Frontal cortex (tissue), 3 donors: ENCODE measurements at regions not wholly inside any gene's neighbourhood (a gene's known extent, or its start where the extent isn't known, plus 50 kb on each side); places are given as distances from the start of the nearest gene placed in this dataset.

Experiments
- DNase-seq, 2 donors: peaks; one replicate each; pipeline ENCODE4 v3.0.0; 2012; ENCODE audit warnings: low spot score in 2 of 2
- FAIRE-seq: peaks from 2 replicates; lab custom pipeline; 2012; peaks lifted over from hg19 to GRCh38; lab: Jason Lieb, UNC
- donor health status: control.
- donor health status: control.
- donor health status: control.

DNA sequence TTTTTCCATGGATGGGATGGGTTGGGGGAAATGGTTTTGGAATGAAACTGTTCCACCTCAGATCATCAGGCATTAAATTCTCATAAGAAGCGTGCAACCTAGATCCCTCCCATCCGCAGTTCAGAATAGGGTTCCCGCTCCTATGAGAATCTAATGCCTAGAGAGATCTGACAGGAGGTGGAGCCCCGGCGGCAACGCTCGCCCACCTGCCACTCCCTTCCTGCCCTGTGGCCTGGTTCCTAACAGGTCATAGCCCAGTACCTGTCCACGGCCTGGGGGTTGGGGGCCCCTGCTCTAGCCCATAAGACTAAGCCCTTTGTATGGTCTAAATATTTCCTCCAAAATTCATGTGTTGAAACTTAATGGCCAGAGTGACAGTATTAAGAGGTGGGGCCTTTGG is 92.3 kb upstream of the SALL4 start:
- FAIRE-seq, result no peak

DNA sequence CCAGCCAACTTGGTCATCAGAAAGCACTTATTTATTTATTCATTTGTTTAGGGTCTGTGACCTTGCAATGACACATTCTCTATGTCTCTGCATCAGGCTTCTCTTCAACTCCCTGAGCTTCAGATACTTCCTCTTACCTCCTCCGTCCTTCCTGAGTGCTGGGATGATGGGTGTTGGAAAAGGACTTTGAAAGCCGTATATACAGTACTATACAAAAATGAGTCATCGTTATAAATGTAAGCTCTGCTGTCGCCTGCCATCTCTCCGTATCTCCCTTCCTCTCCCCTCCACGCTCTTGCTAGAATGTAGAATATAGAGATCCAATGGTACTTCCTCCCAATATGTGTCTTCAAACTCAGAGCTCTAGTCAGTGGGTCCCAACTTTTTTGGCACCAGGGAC is 91.9 kb upstream of the SALL4 start:
- FAIRE-seq (no peak), DNase-seq (no peak)

More for the DNA sequence above, 92.3 kb upstream of the SALL4 start:
- no peak for DNase-seq

DNA sequence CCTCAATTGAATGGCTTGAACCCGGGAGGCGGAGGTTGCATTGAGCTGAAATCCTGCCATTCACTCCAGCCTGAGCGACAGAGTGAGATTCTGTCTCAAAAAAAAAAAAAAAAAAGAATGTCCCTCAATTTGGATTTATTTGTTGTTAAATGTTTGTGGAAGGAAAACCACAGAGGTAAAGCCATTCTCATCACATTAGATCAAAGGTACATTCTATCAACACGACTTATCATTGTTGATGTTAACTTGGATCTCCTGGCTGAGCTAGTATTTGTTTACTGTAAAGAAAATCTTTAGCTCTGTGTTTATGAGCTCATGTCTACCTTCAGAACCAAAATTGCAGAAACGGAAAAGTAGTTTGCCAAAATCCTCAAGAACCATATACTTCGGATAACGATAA is 91.4 kb upstream of the SALL4 start:
- FAIRE-seq (no peak), DNase-seq (no peak)

DNA sequence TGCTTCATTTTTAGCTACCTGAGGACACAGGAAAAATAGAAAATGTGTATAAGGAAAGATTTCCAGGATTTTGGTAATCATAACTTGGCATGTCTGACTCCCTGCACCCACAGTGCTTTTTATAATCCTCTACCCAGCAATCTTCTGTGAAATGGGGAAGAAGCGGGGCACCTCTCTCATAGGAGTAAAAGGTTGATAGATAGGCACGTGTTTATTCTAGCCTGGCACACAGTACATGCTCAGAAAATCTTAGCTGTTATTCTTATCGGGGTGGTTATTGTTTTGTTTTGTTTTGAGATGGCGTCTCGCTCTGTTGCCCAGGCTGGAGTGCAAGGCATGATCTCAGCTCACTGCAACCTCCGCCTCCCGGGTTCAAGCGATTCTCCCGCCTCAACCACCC is 87.7 kb upstream of the SALL4 start:
- DNase-seq (no peak), FAIRE-seq (no peak)

- FAIRE-seq (no peak), DNase-seq (no peak)
Measured at GRCh38 chr20:51889466-51889865, 87.1 kb upstream of the SALL4 start.

DNA sequence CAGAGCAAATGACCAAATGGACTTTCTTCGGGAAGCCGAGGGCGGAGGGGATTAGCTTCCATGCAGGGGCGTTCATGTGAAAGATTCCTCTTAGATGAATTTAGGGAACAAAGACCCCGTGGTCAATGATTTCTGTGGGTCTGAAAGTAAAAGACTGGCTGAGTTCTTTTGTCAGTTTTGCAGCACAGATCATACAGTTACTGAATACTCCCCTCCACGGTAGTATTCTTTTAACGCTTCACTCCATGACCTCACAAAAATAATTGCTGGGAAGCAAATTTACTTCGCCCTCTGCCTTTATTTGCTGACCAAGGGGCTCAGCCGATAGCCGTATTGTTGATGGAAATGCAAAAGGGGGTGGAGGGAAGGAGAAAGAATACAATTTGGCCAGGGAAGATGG is 86.0 kb upstream of the SALL4 start:
- FAIRE-seq (no peak), DNase-seq (no peak)

DNA sequence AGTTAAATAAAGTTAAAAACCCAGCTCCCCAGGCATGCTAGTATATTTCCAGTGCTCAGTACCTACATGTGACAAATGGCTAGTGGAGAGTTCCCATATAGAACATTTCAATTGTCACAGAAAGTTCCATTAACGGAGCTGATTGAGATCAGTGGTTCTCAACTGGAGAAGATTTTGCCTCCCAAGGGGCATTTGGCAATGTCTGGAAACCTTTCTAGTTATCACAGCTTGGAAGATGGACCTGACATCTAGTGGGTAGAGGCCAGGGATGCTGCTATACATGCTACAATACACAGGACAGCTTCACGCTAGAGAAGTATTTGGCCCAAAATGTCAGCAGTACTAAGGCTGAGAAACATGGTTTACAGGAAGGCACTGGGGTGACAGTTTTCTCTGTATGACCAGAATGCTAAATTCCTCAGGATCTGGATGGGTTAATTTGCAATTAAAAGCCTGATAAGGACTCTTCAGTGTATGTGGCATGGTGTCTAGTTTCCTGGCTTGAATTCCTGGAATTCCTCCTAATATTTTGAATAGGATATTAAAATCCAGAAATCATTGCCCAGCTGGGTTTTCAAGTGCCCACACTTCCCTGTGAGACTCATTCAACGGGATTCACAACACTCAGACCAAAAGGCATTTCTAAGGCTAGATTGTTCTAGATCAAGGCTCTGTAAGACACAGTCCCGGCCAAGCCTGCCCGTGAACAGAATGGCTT is 84.7 kb upstream of the SALL4 start:
- no peak for FAIRE-seq
- DNase-seq, result no peak

DNA sequence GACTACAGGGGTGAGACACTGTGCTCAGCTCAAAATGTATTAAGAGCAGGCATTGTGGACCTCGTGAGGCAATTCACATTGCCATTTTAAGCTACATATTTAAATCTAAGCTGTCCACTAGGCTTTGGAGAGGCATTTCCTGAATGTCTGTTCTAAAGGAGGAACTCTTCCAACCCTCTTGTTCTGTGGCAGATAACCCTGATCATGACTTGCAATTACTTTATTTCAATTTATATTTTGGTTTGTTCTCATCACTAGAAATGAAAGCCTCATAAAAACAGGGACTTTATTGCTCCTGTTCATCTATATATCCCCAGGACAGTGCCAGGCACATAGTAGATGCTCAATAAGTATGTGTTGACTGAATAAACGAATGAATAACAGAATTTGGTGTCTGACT is 84.0 kb upstream of the SALL4 start:
- DNase-seq, result no peak
- FAIRE-seq, result no peak

GRCh38 chr20:51884561-51884960 is 82.2 kb upstream of the SALL4 start:
- peak in 1 of 2 donors; percentile 10 for DNase-seq
- FAIRE-seq, result no peak

- FAIRE-seq (no peak), DNase-seq (no peak)
Measured at GRCh38 chr20:51880188-51880587, 77.9 kb upstream of the SALL4 start.

DNA sequence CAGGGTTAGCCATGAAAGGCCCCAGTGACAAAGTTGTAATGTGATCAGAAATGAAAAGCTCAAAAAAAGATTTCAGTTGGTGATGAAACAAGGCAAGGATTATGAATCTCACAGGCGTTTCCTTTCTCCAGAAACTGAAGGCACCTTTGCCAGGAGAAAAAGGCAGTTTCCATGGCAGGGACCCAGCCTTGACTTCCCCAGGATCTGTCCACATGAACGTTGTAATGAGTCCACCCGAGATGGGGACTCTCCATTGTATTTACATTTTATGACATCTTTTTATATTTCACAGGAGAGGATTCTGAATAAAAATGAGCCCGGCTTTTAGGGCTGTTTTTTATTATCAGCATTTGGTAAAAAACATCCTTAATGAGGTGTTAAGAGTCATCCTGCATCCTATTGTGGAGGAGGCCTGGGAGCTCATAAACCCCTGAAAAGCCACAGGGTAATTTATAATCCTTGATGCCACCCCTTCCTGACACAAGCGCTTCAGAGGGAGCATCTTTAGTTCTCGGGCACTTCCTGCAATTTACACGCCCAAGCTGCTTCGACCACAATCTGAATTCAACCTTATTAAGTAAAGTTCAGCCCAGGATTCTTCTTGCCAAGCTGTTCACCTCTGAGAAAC is 74.1 kb upstream of the SALL4 start:
- no peak for FAIRE-seq
- no peak for DNase-seq

- DNase-seq (no peak), FAIRE-seq (no peak)
Measured at GRCh38 chr20:51873652-51874051, 71.3 kb upstream of the SALL4 start.

GRCh38 chr20:51871943-51872342 is 69.6 kb upstream of the SALL4 start:
- FAIRE-seq, result no peak
- no peak for DNase-seq

DNA sequence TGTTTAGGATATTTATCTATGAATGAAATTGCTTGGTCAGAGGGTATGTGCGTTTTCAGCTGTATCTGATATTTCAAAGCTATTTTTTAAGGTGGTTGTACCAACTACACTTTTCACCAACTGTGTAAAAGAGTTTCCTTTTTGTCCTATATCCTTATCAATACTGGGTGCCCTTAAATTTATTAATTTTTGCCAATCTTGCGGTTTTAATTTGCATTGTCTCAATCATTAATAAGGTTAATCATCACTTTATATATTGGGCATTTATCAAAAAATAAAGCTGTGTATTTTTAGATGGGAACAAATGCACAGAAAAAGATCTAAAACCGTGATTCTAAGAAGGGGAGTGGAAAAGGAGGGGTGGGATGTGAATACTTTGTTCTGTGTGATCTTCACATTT is 66.7 kb upstream of the SALL4 start:
- DNase-seq, result no peak
- no peak for FAIRE-seq

GRCh38 chr20:51867251-51867650 is 64.9 kb upstream of the SALL4 start:
- no peak for FAIRE-seq
- no peak for DNase-seq

DNA sequence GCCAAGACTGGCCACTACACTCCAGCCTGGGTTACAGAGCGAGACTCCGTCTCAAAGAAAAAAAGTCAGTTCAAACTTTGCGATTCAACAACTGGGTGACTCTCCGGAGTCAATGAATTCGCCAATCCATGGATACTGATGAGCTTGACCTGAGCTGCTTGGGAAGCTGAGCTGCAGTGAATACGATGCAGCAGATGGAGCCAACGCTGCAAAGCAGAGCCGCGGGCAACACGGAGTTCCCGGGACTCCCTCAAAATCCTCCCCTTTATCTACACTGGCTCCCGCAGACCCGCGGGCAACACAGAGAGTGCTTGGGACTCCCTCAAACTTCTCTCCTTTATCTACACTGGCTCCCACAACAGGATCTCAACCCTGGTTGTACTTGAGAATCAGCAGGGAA is 62.6 kb upstream of the SALL4 start:
- DNase-seq (no peak), FAIRE-seq (no peak)

- DNase-seq, result no peak
- no peak for FAIRE-seq
Measured at GRCh38 chr20:51862796-51863195, 60.5 kb upstream of the SALL4 start.

DNA sequence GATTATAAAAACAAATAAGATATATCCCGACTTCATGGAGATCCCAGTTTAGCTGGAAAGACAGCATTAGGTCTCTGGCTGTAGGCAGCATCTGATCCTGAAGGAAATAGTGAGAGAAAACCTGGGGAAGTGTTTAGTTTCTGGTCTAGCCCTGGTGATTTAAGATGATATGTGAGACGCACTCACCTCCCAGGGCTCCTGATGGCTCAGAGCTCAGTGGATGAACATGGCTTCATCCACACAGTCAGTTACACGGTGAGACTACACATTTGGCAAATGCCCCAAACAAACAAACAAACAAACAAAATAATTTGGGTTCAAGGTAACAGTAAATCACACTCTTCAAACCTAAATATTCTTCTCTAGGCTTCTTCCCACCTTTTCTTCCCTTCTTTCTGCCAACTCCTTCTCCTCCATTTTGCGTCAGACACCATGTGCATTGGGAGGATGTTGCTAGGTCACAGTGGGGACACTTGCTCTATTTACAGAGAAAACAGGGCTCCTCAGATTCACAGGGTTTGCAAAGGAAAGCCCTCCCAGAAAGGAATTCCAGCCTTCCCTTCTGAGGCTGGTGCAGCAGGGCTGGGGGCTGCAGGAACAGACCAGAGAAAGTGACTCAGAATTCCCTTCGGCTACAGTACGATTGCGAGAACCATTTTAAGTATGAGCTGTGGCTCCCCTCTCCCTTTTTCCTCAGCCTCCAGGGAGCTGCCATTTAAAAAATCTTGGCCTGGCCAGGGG is 59.6 kb upstream of the SALL4 start:
- no peak for FAIRE-seq

DNA sequence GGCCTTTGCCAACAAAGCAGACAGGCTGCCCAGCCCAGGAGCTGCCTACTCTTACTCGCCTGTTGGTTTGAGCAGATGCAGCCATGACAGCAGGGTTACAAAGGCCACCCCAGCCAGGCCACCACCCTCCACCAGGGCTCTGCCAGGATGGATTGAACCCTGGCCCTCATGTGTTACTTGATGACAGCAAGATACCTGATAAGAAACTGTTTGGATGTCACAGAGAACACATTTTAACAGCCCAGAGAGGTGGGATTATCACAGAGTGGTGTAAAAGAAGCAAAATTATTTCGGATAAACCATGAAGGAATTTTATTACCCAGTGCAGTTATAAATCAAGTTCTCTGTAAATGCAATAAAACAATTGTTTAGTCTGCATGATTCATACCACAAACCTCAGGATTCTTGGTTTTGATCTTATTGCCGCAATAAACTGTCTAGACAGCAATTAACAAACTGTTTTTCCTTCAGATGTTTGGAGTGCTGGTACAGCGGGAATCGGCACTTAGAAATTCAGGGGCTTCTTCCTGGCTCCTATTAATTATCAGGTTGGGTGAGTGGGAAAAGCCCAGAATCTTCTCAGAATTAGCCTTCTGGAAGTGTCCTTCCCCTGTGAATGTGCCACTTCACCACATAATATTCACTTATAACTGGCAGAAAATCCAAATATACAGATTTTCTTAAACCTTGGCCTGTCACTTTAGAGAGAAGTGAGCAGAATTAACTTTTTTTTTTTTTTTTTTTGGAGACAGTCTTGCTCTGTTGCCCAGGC is 58.0 kb upstream of the SALL4 start:
- DNase-seq (no peak), FAIRE-seq (no peak)

More for the DNA sequence above, 59.6 kb upstream of the SALL4 start:
- no peak for DNase-seq

- no peak for FAIRE-seq
Measured at GRCh38 chr20:51856432-51856831, 54.1 kb upstream of the SALL4 start.

DNA sequence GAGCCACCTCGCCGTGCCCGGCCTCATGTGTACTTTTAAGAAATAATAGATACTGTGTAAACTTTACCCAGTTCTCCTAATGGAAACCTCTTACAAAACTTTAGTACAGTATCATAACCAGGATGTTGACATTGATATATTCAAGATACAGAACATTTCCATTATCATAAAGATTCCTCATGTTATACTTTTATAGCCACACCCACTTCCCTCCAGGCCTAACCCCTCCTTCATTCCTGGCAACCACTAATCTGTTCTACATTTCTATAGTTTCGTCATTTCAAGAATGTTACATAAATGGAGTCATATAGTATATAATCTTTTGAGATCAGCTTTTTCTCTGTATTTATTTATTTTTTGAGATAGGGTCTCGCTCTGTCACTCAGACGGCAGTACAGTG is 52.6 kb upstream of the SALL4 start:
- FAIRE-seq, result no peak

More at GRCh38 chr20:51856432-51856831, 54.1 kb upstream of the SALL4 start:
- no peak for DNase-seq

More for the DNA sequence above, 52.6 kb upstream of the SALL4 start:
- no peak for DNase-seq
